OCI-LY3 (cell line): ENCODE measurements at regions not wholly inside any gene's neighbourhood (a gene's known extent, or its start where the extent isn't known, plus 50 kb on each side); places are given as distances from the start of the nearest gene placed in this dataset.
A peak's percentile ranks its signal among the peaks of the same experiment; 100 is the strongest.

Experiments
- H2AFZ ChIP-seq: fragments of 200-600, 300-600 bp; shearing (Covaris generic); 2 replicates; pipeline ENCODE4 v1.6.0; 2014; ENCODE audit warnings: antibody characterized with exemption, low read depth, low read length
- H3K27ac ChIP-seq: fragments of 200-600, 300-600 bp; sonication (generic); 2 replicates; pipeline ENCODE4 v1.5.1; 2014; ENCODE audit warnings: mild to moderate bottlenecking, low read length, moderate library complexity, mixed read lengths
- H3K27me3 ChIP-seq: fragments of 200-600, 300-600 bp; sonication (generic); 2 replicates; pipeline ENCODE4 v1.6.1; 2014; ENCODE audit warnings: low read depth, low read length, mixed read lengths
- H3K36me3 ChIP-seq: fragments of 200-600, 300-600 bp; sonication (generic); replicated peaks from 2 replicates; pipeline ENCODE3; 2014; ENCODE audit warnings: low read depth, low read length, mixed read lengths
- H3K4me1 ChIP-seq: fragments of 300-600, 200-600 bp; sonication (generic); 2 replicates; pipeline ENCODE4 v1.6.1; 2014; ENCODE audit warnings: low read length, mixed read lengths
- H3K4me2 ChIP-seq: fragments of 200-600, 300-600 bp; sonication (generic); 2 replicates; pipeline ENCODE4 v1.6.1; 2014; ENCODE audit warnings: low read length, mixed read lengths
- H3K4me3 ChIP-seq: fragments of 300-600, 200-600 bp; sonication (generic); 2 replicates; pipeline ENCODE4 v1.5.1; 2014; ENCODE audit warnings: antibody characterized with exemption, mild to moderate bottlenecking, low read length, moderate library complexity
- H3K79me2 ChIP-seq: fragments of 300-600, 200-600 bp; shearing (Covaris generic); 2 replicates; pipeline ENCODE4 v1.6.1; 2014; ENCODE audit warnings: mild to moderate bottlenecking, low read length, mixed read lengths
- H3K9ac ChIP-seq: fragments of 300-600, 200-600 bp; shearing (Covaris generic); 2 replicates; pipeline ENCODE4 v1.6.0; 2014; ENCODE audit warnings: mild to moderate bottlenecking, low read length, moderate library complexity
- H3K9me3 ChIP-seq: fragments of 200-600, 300-600 bp; shearing (Covaris generic); 2 replicates; pipeline ENCODE4 v1.6.1; 2014; ENCODE audit warnings: low read length, mixed read lengths; ENCODE audit not compliant: insufficient read depth
- H4K20me1 ChIP-seq: fragments of 200-600, 300-600 bp; sonication (generic); 2 replicates; pipeline ENCODE4 v1.6.1; 2016; ENCODE audit warnings: low read length, mixed read lengths; ENCODE audit not compliant: insufficient read depth
- CTCF ChIP-seq: fragments of 200-600, 300-600 bp; sonication (generic); IDR thresholded peaks from 2 replicates; pipeline ENCODE4 v1.5.1; 2014; ENCODE audit warnings: antibody characterized with exemption, low read length, low read depth
- EZH2phosphoT487 ChIP-seq: fragments of 200-600 bp; shearing (Covaris generic); IDR thresholded peaks from 2 replicates; pipeline ENCODE4 v1.6.1; 2018; ENCODE audit warnings: antibody characterized with exemption, mixed run types, low read depth

GRCh38 chr6:51349857-51350256, 531.2 kb downstream of the TFAP2B start:
- H3K9me3 ChIP-seq = no peaks in the 10 kb centered on the region
- H3K79me2 ChIP-seq = no peaks in the 10 kb centered on the region
- no peaks in the 10 kb centered on the region for H3K4me1 ChIP-seq
- H2AFZ ChIP-seq = no peak overlapping the region
- no peak overlapping the region for H3K9ac ChIP-seq
- no peaks in the 10 kb centered on the region for H3K36me3 ChIP-seq
- no peaks in the 10 kb centered on the region for H4K20me1 ChIP-seq
- no peak overlapping the region for H3K27ac ChIP-seq
- no peak overlapping the region for H3K4me3 ChIP-seq
- no peaks in the 10 kb centered on the region for H3K27me3 ChIP-seq
- no peak overlapping the region for H3K4me2 ChIP-seq
- TF ChIP-seq CTCF (no peak), EZH2phosphoT487 (no peak)

- H3K9me3 ChIP-seq = no peaks in the 10 kb centered on the region
- H4K20me1 ChIP-seq = no peaks in the 10 kb centered on the region
- no peaks in the 10 kb centered on the region for H3K27me3 ChIP-seq
- H3K4me2 ChIP-seq = no peak overlapping the region
- H2AFZ ChIP-seq = no peak overlapping the region
- TF ChIP-seq EZH2phosphoT487 (no peak), CTCF (peak; percentile 53)
- H3K4me3 ChIP-seq = no peak overlapping the region
- no peaks in the 10 kb centered on the region for H3K79me2 ChIP-seq
- H3K4me1 ChIP-seq = no peaks in the 10 kb centered on the region
- no peaks in the 10 kb centered on the region for H3K36me3 ChIP-seq
- H3K9ac ChIP-seq = no peak overlapping the region
- H3K27ac ChIP-seq = no peak overlapping the region
Observed at GRCh38 chr6:51350308-51350904, 531.7 kb downstream of the TFAP2B start.

GRCh38 chr6:51352506-51353029, 533.9 kb downstream of the TFAP2B start:
- Histone ChIP-seq H3K4me2 (no peak overlapping the region), H3K9me3 (no peaks in the 10 kb centered on the region), H3K27me3 (no peaks in the 10 kb centered on the region), H2AFZ (no peak overlapping the region), H3K4me3 (no peak overlapping the region), H3K9ac (no peak overlapping the region), H3K4me1 (no peaks in the 10 kb centered on the region), H4K20me1 (no peaks in the 10 kb centered on the region), H3K27ac (no peak overlapping the region), H3K36me3 (no peaks in the 10 kb centered on the region), H3K79me2 (no peaks in the 10 kb centered on the region)
- TF ChIP-seq EZH2phosphoT487 (no peak), CTCF (no peak)

- no peak for TF ChIP-seq CTCF
- TF ChIP-seq EZH2phosphoT487 = no peak
- H2AFZ ChIP-seq = no peak overlapping the region
- H3K4me2 ChIP-seq = no peak overlapping the region
- no peak overlapping the region for H3K9ac ChIP-seq
- no peaks in the 10 kb centered on the region for H3K27me3 ChIP-seq
- no peaks in the 10 kb centered on the region for H4K20me1 ChIP-seq
- H3K27ac ChIP-seq = no peak overlapping the region
- no peaks in the 10 kb centered on the region for H3K36me3 ChIP-seq
- no peaks in the 10 kb centered on the region for H3K9me3 ChIP-seq
- H3K4me3 ChIP-seq = no peak overlapping the region
- H3K79me2 ChIP-seq = no peaks in the 10 kb centered on the region
- no peaks in the 10 kb centered on the region for H3K4me1 ChIP-seq
Observed at GRCh38 chr6:51360287-51360686, 541.6 kb downstream of the TFAP2B start.
